Prostate gland (tissue), 2 donors: ENCODE measurements at regions not wholly inside any gene's neighbourhood (a gene's known extent, or its start where the extent isn't known, plus 50 kb on each side); places are given as distances from the start of the nearest gene placed in this dataset.

ENCODE experiments used
- CTCF ChIP-seq, 4 experiments: fragments of 200-600 bp in 2 of 4; fragments of 450-650 bp in 2 of 4; sonication (generic) in 2 of 4; IDR thresholded peaks; 1 replicate in 3 of 4; 2 replicates in 1 of 4; pipeline ENCODE4 v1.5.1; 2016 to 2019; ENCODE audit warnings: antibody characterized with exemption in 4 of 4, mild to moderate bottlenecking in 2 of 4, moderate library complexity in 2 of 4
- POLR2A ChIP-seq: fragments of 450-650 bp; IDR thresholded peaks from one replicate; pipeline ENCODE4 v1.6.1; 2016; ENCODE audit warnings: antibody characterized with exemption, mild to moderate bottlenecking

GRCh38 chr4:181688872-181689271 lies 554.3 kb upstream of the TENM3 start:
- TF ChIP-seq POLR2A (no peak), CTCF (IDR thresholded peaks at IDR 0.05) (no peak)
